Calu3 (cell line): ENCODE measurements at regions not wholly inside any gene's neighbourhood (a gene's known extent, or its start where the extent isn't known, plus 50 kb on each side); places are given as distances from the start of the nearest gene placed in this dataset.

Source experiments
- BruUV-seq: library from RNA; stranded (reverse); fragments of 400-500 nt; replicated peaks from 2 replicates; lab custom pipeline; 2021; lab: Mats Ljungman, UMichigan
- CTCF ChIA-PET: fragments of 300-600 bp; sonication (Branson Sonifier 250); formaldehyde crosslinking; loops from one replicate; lab custom pipeline; 2022; ENCODE audit warnings: antibody characterized with exemption; lab: Charles Lee
- DNase-seq: peaks from one replicate; pipeline ENCODE4 v3.0.0; 2022
- H3K27ac Mint-ChIP-seq: one replicate; pipeline ENCODE4 v1.8.0; 2022; ENCODE audit warnings: mixed read lengths; ENCODE audit not compliant: unreplicated experiment
- H3K27me3 Mint-ChIP-seq: one replicate; pipeline ENCODE4 v1.8.0; 2022; ENCODE audit warnings: mixed read lengths; ENCODE audit not compliant: unreplicated experiment
- H3K36me3 Mint-ChIP-seq: one replicate; pipeline ENCODE4 v1.8.0; 2022; ENCODE audit warnings: mild to moderate bottlenecking, moderate library complexity, mixed read lengths; ENCODE audit not compliant: insufficient read depth, unreplicated experiment
- H3K4me1 Mint-ChIP-seq: one replicate; pipeline ENCODE4 v1.8.0; 2022; ENCODE audit warnings: mild to moderate bottlenecking, low read depth, mixed read lengths; ENCODE audit not compliant: unreplicated experiment
- H3K4me3 Mint-ChIP-seq: one replicate; pipeline ENCODE4 v1.8.0; 2022; ENCODE audit warnings: mild to moderate bottlenecking, low read depth, moderate library complexity, mixed read lengths; ENCODE audit not compliant: unreplicated experiment
- H3K9me3 Mint-ChIP-seq: one replicate; pipeline ENCODE4 v1.8.0; 2022; ENCODE audit warnings: low read depth, mixed read lengths; ENCODE audit not compliant: unreplicated experiment
- intact Hi-C: fragments of 100-400 bp; cut with micrococcal nuclease; formaldehyde crosslinking; loops from one replicate; pipeline ENCODE4 v1.10.0; 2022; ENCODE audit not compliant: unreplicated experiment
- TF ChIP-seq, protein P1 (sequence below): fragments of 200-600 bp; IDR thresholded peaks from one replicate; pipeline ENCODE4 v1.8.0; 2022; ENCODE audit warnings: antibody characterized with exemption; ENCODE audit not compliant: unreplicated experiment

DNA sequence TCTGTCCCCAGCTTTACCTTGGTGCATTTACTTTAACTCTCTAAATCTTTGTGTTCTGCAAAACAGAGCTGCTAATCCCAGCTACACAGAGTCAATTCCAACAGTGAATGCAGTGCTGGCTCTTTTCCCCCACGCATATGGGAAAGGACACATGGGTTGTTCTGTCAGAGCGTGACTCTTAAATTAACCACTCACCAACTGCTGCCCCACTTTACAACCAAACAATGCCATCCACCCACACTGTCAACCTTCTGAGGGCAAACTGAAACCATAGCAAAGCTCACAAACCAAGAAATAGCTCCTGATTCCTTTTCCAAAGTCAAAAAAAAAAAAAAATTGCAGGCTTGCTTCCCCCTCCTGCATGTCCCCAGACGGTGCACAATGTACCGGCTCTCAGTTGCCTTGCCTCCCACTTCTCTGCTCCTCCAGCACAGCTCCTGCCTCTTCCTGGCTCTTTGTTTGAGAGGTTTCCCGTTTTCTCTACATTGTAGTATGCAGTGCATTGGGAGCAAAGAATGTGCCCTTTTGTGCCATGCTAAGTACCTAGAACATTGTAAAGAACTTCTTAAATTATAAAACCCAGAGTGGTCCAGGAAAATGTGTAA lies 151.5 kb upstream of the DAPK1 start:
- intact Hi-C loops = no loop called here
- H3K4me3 Mint-ChIP-seq = no peak overlapping the region
- no peak overlapping the region for H3K27ac Mint-ChIP-seq
- H3K9me3 Mint-ChIP-seq = peaks cover 2% of the 10 kb centered on the region
- CTCF ChIA-PET = interaction anchor here (0.7 to 0.8 kb wide), 2 partner anchors 61 to 181 kb away, joined by 3 read pairs; no protein-coding TSS in a partner anchor
- TF ChIP-seq, protein P1, sequence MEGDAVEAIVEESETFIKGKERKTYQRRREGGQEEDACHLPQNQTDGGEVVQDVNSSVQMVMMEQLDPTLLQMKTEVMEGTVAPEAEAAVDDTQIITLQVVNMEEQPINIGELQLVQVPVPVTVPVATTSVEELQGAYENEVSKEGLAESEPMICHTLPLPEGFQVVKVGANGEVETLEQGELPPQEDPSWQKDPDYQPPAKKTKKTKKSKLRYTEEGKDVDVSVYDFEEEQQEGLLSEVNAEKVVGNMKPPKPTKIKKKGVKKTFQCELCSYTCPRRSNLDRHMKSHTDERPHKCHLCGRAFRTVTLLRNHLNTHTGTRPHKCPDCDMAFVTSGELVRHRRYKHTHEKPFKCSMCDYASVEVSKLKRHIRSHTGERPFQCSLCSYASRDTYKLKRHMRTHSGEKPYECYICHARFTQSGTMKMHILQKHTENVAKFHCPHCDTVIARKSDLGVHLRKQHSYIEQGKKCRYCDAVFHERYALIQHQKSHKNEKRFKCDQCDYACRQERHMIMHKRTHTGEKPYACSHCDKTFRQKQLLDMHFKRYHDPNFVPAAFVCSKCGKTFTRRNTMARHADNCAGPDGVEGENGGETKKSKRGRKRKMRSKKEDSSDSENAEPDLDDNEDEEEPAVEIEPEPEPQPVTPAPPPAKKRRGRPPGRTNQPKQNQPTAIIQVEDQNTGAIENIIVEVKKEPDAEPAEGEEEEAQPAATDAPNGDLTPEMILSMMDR = no peak
- no TSS peak for BruUV-seq
- H3K4me1 Mint-ChIP-seq = peaks cover 9% of the 10 kb centered on the region
- no peak for DNase-seq
- H3K36me3 Mint-ChIP-seq = no peaks in the 10 kb centered on the region
- no peaks in the 10 kb centered on the region for H3K27me3 Mint-ChIP-seq

DNA sequence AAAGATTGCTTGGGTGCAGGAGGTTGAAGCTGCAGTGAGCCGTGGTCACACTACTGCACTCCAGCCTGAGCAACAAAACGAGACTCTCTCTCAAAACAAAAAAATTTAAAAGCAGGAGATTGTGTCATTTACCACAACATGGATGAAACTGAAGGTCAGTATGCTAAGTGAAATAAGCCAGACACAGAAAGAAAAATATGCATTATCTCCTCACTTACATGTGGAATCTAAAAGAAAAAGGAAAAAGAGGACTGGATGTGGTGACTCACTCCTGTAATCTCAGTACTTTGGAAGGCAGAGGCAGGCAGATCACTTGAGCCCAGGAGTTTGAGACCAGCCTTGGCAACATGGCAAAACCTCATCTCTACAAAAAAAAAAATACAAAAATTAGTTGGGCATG lies 146.8 kb upstream of the DAPK1 start:
- no peaks in the 10 kb centered on the region for H3K27me3 Mint-ChIP-seq

DNA sequence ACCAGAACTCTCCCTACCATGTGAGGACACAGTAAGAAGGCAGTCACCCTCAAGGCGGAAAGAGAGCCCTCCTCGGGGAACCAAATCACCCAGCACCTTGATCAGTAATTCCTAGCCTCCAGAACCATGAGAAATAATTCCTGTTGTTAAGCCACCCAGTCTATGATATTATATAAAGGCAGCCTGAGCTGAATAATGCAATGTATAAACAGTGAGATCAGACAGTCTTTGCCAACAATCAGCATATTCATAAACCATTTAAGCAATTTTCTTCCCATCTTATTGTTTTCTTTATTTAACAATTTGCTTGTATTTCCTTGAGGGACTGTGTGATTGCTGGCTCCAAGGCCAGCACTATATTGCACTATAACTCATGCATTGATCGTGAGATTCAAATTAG lies 144.4 kb upstream of the DAPK1 start:
- TF ChIP-seq, protein P1 = no peak
- H3K9me3 Mint-ChIP-seq = no peaks in the 10 kb centered on the region
- no peak overlapping the region for H3K27ac Mint-ChIP-seq
- peaks cover 14% of the 10 kb centered on the region for H3K4me1 Mint-ChIP-seq
- intact Hi-C loops = no loop called here
- CTCF ChIA-PET = no interaction called here
- no peak for DNase-seq
- H3K4me3 Mint-ChIP-seq = no peak overlapping the region
- no TSS peak for BruUV-seq
- H3K36me3 Mint-ChIP-seq = no peaks in the 10 kb centered on the region
- no peaks in the 10 kb centered on the region for H3K27me3 Mint-ChIP-seq

More for the DNA sequence above, 146.8 kb upstream of the DAPK1 start:
- CTCF ChIA-PET = interaction anchor here (0.8 kb wide), 1 partner anchor 12 kb away, joined by 4 read pairs; no protein-coding TSS in a partner anchor
- TF ChIP-seq, protein P1 = no peak
- intact Hi-C loops = no loop called here
- H3K4me1 Mint-ChIP-seq = peaks cover 14% of the 10 kb centered on the region
- no peak overlapping the region for H3K27ac Mint-ChIP-seq
- no TSS peak for BruUV-seq
- DNase-seq = no peak
- H3K36me3 Mint-ChIP-seq = no peaks in the 10 kb centered on the region
- no peaks in the 10 kb centered on the region for H3K9me3 Mint-ChIP-seq
- H3K4me3 Mint-ChIP-seq = no peak overlapping the region

DNA sequence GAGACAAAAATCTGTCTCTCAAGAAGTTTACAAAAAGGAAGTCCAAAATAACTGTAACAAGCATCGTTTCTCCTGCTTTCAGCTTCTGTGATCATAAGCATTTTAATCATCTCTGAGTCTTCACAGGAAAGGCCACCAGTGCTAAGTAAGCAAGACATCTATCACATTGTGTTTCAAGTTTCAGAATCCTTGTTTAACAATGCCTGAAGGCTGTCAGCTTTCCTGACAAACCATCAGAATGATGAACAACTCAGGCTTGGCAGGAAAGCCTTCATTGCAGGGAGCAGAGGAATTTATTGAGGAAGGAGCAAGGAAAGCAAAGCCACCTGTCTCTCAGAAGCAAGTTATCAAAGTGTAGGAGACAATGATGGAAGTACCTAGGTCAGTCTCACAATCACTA lies 143.5 kb upstream of the DAPK1 start:
- CTCF ChIA-PET = no interaction called here
- intact Hi-C loops = no loop called here

More for the DNA sequence above, 143.5 kb upstream of the DAPK1 start:
- TF ChIP-seq, protein P1 = no peak
- BruUV-seq = no TSS peak
- Mint-ChIP-seq H3K4me1 (peaks cover 14% of the 10 kb centered on the region), H3K9me3 (peaks cover under 1% of the 10 kb centered on the region), H3K4me3 (no peak overlapping the region), H3K27me3 (no peaks in the 10 kb centered on the region), H3K27ac (no peak overlapping the region), H3K36me3 (no peaks in the 10 kb centered on the region)
- no peak for DNase-seq
